ENCODE measurements at regions not wholly inside any gene's neighbourhood (a gene's known extent, or its start where the extent isn't known, plus 50 kb on each side); places are given as distances from the start of the nearest gene placed in this dataset.

- H3K27me3 Mint-ChIP-seq (ENCODE audit: insufficient read depth, low read depth), result peaks cover 5% of the 10 kb centered on the region
- Histone ChIP-seq H3K4me2 (no peak overlapping the region), H3K79me2 (ENCODE audit: low read depth) (no peaks in the 10 kb centered on the region)
These were observed 69.8 kb upstream of the PROK2 start for GRCh38 chr3:71854706-71855105.

GRCh38 chr3:71854096-71854495, 69.1 kb upstream of the PROK2 start:
- Histone ChIP-seq H4K20me1 (ENCODE audit: low read depth) (no peaks in the 10 kb centered on the region), H2AFZ (replicated peaks) (no peak overlapping the region), H3K4me2 (no peak overlapping the region), H3F3A (ENCODE audit: low read depth) (peaks cover 7% of the 10 kb centered on the region), H3K79me2 (ENCODE audit: low read depth) (no peaks in the 10 kb centered on the region), H3K36me3 (no peaks in the 10 kb centered on the region), H3K9me3 (ENCODE audit: low read depth) (no peaks in the 10 kb centered on the region), H3K4me3 (no peak overlapping the region), H3K9ac (no peak overlapping the region), H3K27me3 (no peaks in the 10 kb centered on the region), H3K27ac (no peak overlapping the region), H3K4me1 (no peaks in the 10 kb centered on the region)
- Mint-ChIP-seq H3K4me1 (peaks cover 38% of the 10 kb centered on the region), H3K36me3 (no peaks in the 10 kb centered on the region), H3K27me3 (ENCODE audit: insufficient read depth, low read depth) (peaks cover 5% of the 10 kb centered on the region), H3K27ac (no peak overlapping the region), H3K9me3 (peaks cover 13% of the 10 kb centered on the region), H3K4me3 (no peak overlapping the region)
- TF ChIP-seq CTCF (IDR thresholded peaks at IDR 0.05) (no peak), EZH2 (IDR thresholded peaks at IDR 0.05) (no peak), EZH2phosphoT487 (IDR thresholded peaks at IDR 0.05) (no peak)
- no peak for DNase-seq (ENCODE audit: low spot score)

More at GRCh38 chr3:71854706-71855105, 69.8 kb upstream of the PROK2 start:
- Histone ChIP-seq H4K20me1 (ENCODE audit: low read depth) (no peaks in the 10 kb centered on the region), H2AFZ (replicated peaks) (no peak overlapping the region), H3K4me3 (no peak overlapping the region), H3K36me3 (no peaks in the 10 kb centered on the region), H3K27me3 (no peaks in the 10 kb centered on the region), H3K9me3 (ENCODE audit: low read depth) (no peaks in the 10 kb centered on the region), H3K4me1 (no peaks in the 10 kb centered on the region), H3F3A (ENCODE audit: low read depth) (peaks cover 7% of the 10 kb centered on the region), H3K9ac (no peak overlapping the region), H3K27ac (no peak overlapping the region)
- DNase-seq (ENCODE audit: low spot score), result no peak
- Mint-ChIP-seq H3K9me3 (peaks cover 7% of the 10 kb centered on the region), H3K4me1 (peaks cover 38% of the 10 kb centered on the region), H3K4me3 (no peak overlapping the region), H3K36me3 (no peaks in the 10 kb centered on the region), H3K27ac (no peak overlapping the region)
- no peak for TF ChIP-seq CTCF (IDR thresholded peaks at IDR 0.05)
- TF ChIP-seq EZH2 (IDR thresholded peaks at IDR 0.05), result no peak
- no peak for TF ChIP-seq EZH2phosphoT487 (IDR thresholded peaks at IDR 0.05)

- no peak overlapping the region for H3K27ac ChIP-seq
- H3K9me3 ChIP-seq (ENCODE audit: low read depth), result no peaks in the 10 kb centered on the region
- Mint-ChIP-seq H3K36me3 (no peaks in the 10 kb centered on the region), H3K9me3 (peaks cover 13% of the 10 kb centered on the region), H3K27ac (no peak overlapping the region), H3K27me3 (ENCODE audit: insufficient read depth, low read depth) (peaks cover 5% of the 10 kb centered on the region), H3K4me3 (no peak overlapping the region), H3K4me1 (peaks cover 30% of the 10 kb centered on the region)
- H3K79me2 ChIP-seq (ENCODE audit: low read depth), result no peaks in the 10 kb centered on the region
- no peak overlapping the region for H3K4me2 ChIP-seq
- no peak overlapping the region for H2AFZ ChIP-seq (replicated peaks)
- H3K4me3 ChIP-seq, result no peak overlapping the region
- no peaks in the 10 kb centered on the region for H3K27me3 ChIP-seq
- no peaks in the 10 kb centered on the region for H3F3A ChIP-seq (ENCODE audit: low read depth)
- no peak overlapping the region for H3K9ac ChIP-seq
- no peaks in the 10 kb centered on the region for H4K20me1 ChIP-seq (ENCODE audit: low read depth)
- H3K4me1 ChIP-seq, result no peaks in the 10 kb centered on the region
- DNase-seq (ENCODE audit: low spot score), result no peak
- H3K36me3 ChIP-seq, result no peaks in the 10 kb centered on the region
- TF ChIP-seq CTCF (IDR thresholded peaks at IDR 0.05), result no peak
- no peak for TF ChIP-seq EZH2 (IDR thresholded peaks at IDR 0.05)
- TF ChIP-seq EZH2phosphoT487 (IDR thresholded peaks at IDR 0.05), result no peak
These were observed 66.9 kb upstream of the PROK2 start for GRCh38 chr3:71851878-71852277.
